CD14-positive monocyte (primary cell): ENCODE measurements at regions not wholly inside any gene's neighbourhood (a gene's known extent, or its start where the extent isn't known, plus 50 kb on each side); places are given as distances from the start of the nearest gene placed in this dataset.

ENCODE experiments used
- DNase-seq, 3 donors: peaks; one replicate each; pipeline ENCODE4 v3.0.0-alpha.2; 2011 to 2022
- H2AFZ ChIP-seq: 2 replicates; pipeline ENCODE4 v1.6.0; 2012; ENCODE audit warnings: mild to moderate bottlenecking, low read depth, low read length, inconsistent platforms; ENCODE audit not compliant: insufficient read depth, poor library complexity, severe bottlenecking
- H3K27ac ChIP-seq, 2 donors: 1 replicate in 1 of 2; 2 replicates in 1 of 2; pipeline ENCODE4 v1.5.1; 2012 to 2013; ENCODE audit warnings: low read length in 2 of 2, control low read depth in 1 of 2, inconsistent platforms in 1 of 2, low read depth in 1 of 2, mild to moderate bottlenecking in 1 of 2
- H3K27me3 ChIP-seq, 2 donors: one replicate each; pipeline versions ENCODE4 v1.6.0 to v1.6.1; 2011 to 2013; ENCODE audit warnings: low read length in 2 of 2; ENCODE audit not compliant: control insufficient read depth in 2 of 2, insufficient read depth in 2 of 2
- H3K36me3 ChIP-seq, 2 donors: replicated peaks in 1 of 2; 1 replicate in 1 of 2; 2 replicates in 1 of 2; pipeline versions ENCODE4 v1.5.1 to v1.6.1; 2012 to 2013; ENCODE audit warnings: low read length in 2 of 2, control low read depth in 1 of 2, inconsistent platforms in 1 of 2, mild to moderate bottlenecking in 1 of 2; ENCODE audit not compliant: insufficient read depth in 2 of 2, control insufficient read depth in 1 of 2
- H3K4me1 ChIP-seq, 2 donors: 1 replicate in 1 of 2; 2 replicates in 1 of 2; pipeline versions ENCODE4 v1.5.1 to v1.6.1; 2012 to 2013; ENCODE audit warnings: low read length in 2 of 2, control low read depth in 1 of 2, inconsistent platforms in 1 of 2, mild to moderate bottlenecking in 1 of 2, moderate library complexity in 1 of 2; ENCODE audit not compliant: insufficient read depth in 2 of 2, control insufficient read depth in 1 of 2
- H3K4me2 ChIP-seq: replicated peaks from 2 replicates; pipeline ENCODE3; 2012; ENCODE audit warnings: low read length, moderate library complexity, mild to moderate bottlenecking; ENCODE audit not compliant: poor library complexity, severe bottlenecking; ENCODE audit errors: extremely low read depth
- H3K4me3 ChIP-seq, 3 experiments: fragments of 200-600 bp in 1 of 3; sonication (generic) in 1 of 3; replicated peaks in 1 of 3; 1 replicate in 2 of 3; 2 replicates in 1 of 3; pipeline ENCODE4 v1.5.1; 2011 to 2013; ENCODE audit warnings: low read length in 3 of 3, mild to moderate bottlenecking in 3 of 3, control low read depth in 2 of 3, low read depth in 2 of 3, inconsistent platforms in 1 of 3, moderate library complexity in 1 of 3
- H3K79me2 ChIP-seq: 2 replicates; pipeline ENCODE4 v1.6.0; 2012; ENCODE audit warnings: mild to moderate bottlenecking, control low read depth, inconsistent platforms, low read length, moderate library complexity; ENCODE audit not compliant: insufficient read depth
- H3K9ac ChIP-seq: 2 replicates; pipeline ENCODE4 v1.6.0; 2017; ENCODE audit warnings: low read length, mild to moderate bottlenecking; ENCODE audit not compliant: insufficient read depth, poor library complexity, severe bottlenecking
- H3K9me3 ChIP-seq, 2 donors: replicated peaks in 1 of 2; 1 replicate in 1 of 2; 2 replicates in 1 of 2; pipeline versions ENCODE4 v1.5.1 to v1.6.1; 2012 to 2013; ENCODE audit warnings: low read length in 2 of 2, control low read depth in 1 of 2; ENCODE audit not compliant: control insufficient read depth in 1 of 2, insufficient read depth in 1 of 2
- H4K20me1 ChIP-seq: 2 replicates; pipeline ENCODE4 v1.6.0; 2012; ENCODE audit warnings: mild to moderate bottlenecking, low read length, control low read depth, moderate library complexity; ENCODE audit not compliant: insufficient read depth
- H3K27ac Mint-ChIP-seq, 7 donors: one replicate each; pipeline ENCODE4 v1.8.0; 2020; ENCODE audit warnings: mild to moderate bottlenecking in 7 of 7, mixed read lengths in 7 of 7, moderate library complexity in 6 of 7, inconsistent platforms in 2 of 7
- H3K27me3 Mint-ChIP-seq, 3 donors: one replicate each; pipeline ENCODE4 v1.8.0; 2021 to 2022; ENCODE audit warnings: low read depth in 3 of 3, mild to moderate bottlenecking in 3 of 3, mixed read lengths in 3 of 3, moderate library complexity in 3 of 3, inconsistent platforms in 1 of 3
- H3K36me3 Mint-ChIP-seq, 2 donors: one replicate each; pipeline ENCODE4 v1.8.0; 2020; ENCODE audit warnings: mixed read lengths in 2 of 2, inconsistent platforms in 1 of 2, mild to moderate bottlenecking in 1 of 2
- H3K4me1 Mint-ChIP-seq: one replicate; pipeline ENCODE4 v1.8.0; 2020; ENCODE audit warnings: mild to moderate bottlenecking, mixed read lengths
- H3K4me3 Mint-ChIP-seq, 2 donors: one replicate each; pipeline ENCODE4 v1.8.0; 2020; ENCODE audit warnings: mild to moderate bottlenecking in 2 of 2, mixed read lengths in 2 of 2, moderate library complexity in 1 of 2
- H3K9me3 Mint-ChIP-seq, 7 donors: one replicate each; pipeline ENCODE4 v1.8.0; 2020 to 2022; ENCODE audit warnings: mixed read lengths in 7 of 7, mild to moderate bottlenecking in 6 of 7, moderate library complexity in 6 of 7, inconsistent platforms in 2 of 7
- WGBS: methylation state at CpG from one replicate; pipeline ENCODE4 v1.1.5; 2013; ENCODE audit warnings: missing lambda C conversion rate; ENCODE audit not compliant: insufficient coverage; 5-methylcytosine and 5-hydroxymethylcytosine counted together
- intact Hi-C, 2 donors: fragments of 100-400 bp; cut with micrococcal nuclease; formaldehyde crosslinking; loops; one replicate each; pipeline versions ENCODE4 v1.15.0 to v1.15.1; 2023
- TF ChIP-seq, protein P1 (sequence below): fragments of 200-600 bp; IDR thresholded peaks from one replicate; pipeline ENCODE4 v1.8.0; 2022; ENCODE audit warnings: antibody characterized with exemption, mild to moderate bottlenecking

DNA sequence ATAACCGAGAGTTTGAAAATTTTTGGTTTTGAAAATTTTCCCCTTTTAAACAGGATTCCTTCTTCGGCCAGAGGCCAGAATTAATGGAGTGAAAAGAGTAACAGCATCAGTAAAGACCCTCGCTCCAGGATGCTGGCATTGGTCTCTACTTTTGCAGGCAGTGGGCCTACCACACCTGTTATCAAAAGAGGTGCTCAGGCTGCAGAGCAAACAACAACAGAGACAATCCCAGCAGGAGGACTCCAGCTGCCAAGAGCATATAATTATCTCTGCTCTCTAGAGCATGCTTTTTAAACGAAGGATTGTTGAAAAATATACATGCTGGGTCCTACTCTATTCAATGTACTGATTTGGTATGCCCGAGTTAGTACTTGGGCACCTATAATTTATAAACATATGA lies 1048.5 kb downstream of the PLA2G4A start:
- 80% methylated on average over 1 of the region's 5 CpGs for WGBS
- no peak overlapping the region for H3K4me3 ChIP-seq
- no peak overlapping the region for H3K4me2 ChIP-seq
- no peak overlapping the region for H3K9ac ChIP-seq
- H4K20me1 ChIP-seq: no peaks in the 10 kb centered on the region
- H3K27me3 Mint-ChIP-seq: peaks cover 0 to 2% (median 0%) of the 10 kb centered on the region in 3 donors
- intact Hi-C loops: no loop called here
- no peak overlapping the region for H3K4me3 Mint-ChIP-seq
- H3K36me3 ChIP-seq: no peaks in the 10 kb centered on the region
- no peak overlapping the region for H3K27ac ChIP-seq
- no peak for DNase-seq
- TF ChIP-seq, protein P1, sequence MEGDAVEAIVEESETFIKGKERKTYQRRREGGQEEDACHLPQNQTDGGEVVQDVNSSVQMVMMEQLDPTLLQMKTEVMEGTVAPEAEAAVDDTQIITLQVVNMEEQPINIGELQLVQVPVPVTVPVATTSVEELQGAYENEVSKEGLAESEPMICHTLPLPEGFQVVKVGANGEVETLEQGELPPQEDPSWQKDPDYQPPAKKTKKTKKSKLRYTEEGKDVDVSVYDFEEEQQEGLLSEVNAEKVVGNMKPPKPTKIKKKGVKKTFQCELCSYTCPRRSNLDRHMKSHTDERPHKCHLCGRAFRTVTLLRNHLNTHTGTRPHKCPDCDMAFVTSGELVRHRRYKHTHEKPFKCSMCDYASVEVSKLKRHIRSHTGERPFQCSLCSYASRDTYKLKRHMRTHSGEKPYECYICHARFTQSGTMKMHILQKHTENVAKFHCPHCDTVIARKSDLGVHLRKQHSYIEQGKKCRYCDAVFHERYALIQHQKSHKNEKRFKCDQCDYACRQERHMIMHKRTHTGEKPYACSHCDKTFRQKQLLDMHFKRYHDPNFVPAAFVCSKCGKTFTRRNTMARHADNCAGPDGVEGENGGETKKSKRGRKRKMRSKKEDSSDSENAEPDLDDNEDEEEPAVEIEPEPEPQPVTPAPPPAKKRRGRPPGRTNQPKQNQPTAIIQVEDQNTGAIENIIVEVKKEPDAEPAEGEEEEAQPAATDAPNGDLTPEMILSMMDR: no peak
- no peaks in the 10 kb centered on the region for H3K36me3 Mint-ChIP-seq
- peaks cover 0 to 9% (median 2%) of the 10 kb centered on the region in 7 donors for H3K9me3 Mint-ChIP-seq
- H3K4me1 Mint-ChIP-seq: no peaks in the 10 kb centered on the region
- H3K27ac Mint-ChIP-seq: no peak overlapping the region
- no peaks in the 10 kb centered on the region for H3K79me2 ChIP-seq
- no peak overlapping the region for H2AFZ ChIP-seq
- H3K4me1 ChIP-seq: no peaks in the 10 kb centered on the region
- H3K27me3 ChIP-seq: no peaks in the 10 kb centered on the region
- peaks cover 4 to 10% of the 10 kb centered on the region in 2 donors for H3K9me3 ChIP-seq

DNA sequence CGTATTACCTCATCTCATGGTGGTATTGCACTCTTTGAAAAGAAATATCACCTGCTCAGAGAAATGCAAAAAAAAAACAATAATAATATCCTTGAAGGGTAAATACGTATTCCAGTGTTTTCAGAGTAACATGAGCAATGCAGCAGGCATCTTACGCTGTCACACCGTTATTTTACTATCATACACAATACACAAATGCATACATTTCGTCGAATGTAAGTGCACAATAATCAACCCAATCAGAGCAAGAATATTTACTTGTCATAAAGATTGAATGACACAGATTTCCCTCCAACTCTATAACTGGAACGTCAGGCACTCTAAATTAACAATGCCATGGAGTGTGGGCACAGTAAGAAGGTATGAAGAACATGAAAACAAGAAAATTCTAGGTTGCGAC lies 1050.1 kb downstream of the PLA2G4A start:
- Histone ChIP-seq H3K4me2 (no peak overlapping the region), H3K9me3 (peaks cover 4 to 10% of the 10 kb centered on the region in 2 donors), H3K4me1 (no peaks in the 10 kb centered on the region), H2AFZ (no peak overlapping the region), H4K20me1 (no peaks in the 10 kb centered on the region), H3K36me3 (no peaks in the 10 kb centered on the region), H3K4me3 (no peak overlapping the region), H3K9ac (no peak overlapping the region), H3K79me2 (no peaks in the 10 kb centered on the region), H3K27ac (no peak overlapping the region), H3K27me3 (no peaks in the 10 kb centered on the region)
- Mint-ChIP-seq H3K4me3 (no peak overlapping the region), H3K36me3 (no peaks in the 10 kb centered on the region), H3K9me3 (peaks cover 0 to 6% (median 0%) of the 10 kb centered on the region in 7 donors), H3K27me3 (no peaks in the 10 kb centered on the region), H3K27ac (no peak overlapping the region), H3K4me1 (no peaks in the 10 kb centered on the region)
- TF ChIP-seq, protein P1: no peak
- DNase-seq: no peak
- WGBS: 78% methylated on average over 4 of the region's 8 CpGs
- intact Hi-C loops: no loop called here
